ENCODE measurements at regions not wholly inside any gene's neighbourhood (a gene's known extent, or its start where the extent isn't known, plus 50 kb on each side); places are given as distances from the start of the nearest gene placed in this dataset.

DNA sequence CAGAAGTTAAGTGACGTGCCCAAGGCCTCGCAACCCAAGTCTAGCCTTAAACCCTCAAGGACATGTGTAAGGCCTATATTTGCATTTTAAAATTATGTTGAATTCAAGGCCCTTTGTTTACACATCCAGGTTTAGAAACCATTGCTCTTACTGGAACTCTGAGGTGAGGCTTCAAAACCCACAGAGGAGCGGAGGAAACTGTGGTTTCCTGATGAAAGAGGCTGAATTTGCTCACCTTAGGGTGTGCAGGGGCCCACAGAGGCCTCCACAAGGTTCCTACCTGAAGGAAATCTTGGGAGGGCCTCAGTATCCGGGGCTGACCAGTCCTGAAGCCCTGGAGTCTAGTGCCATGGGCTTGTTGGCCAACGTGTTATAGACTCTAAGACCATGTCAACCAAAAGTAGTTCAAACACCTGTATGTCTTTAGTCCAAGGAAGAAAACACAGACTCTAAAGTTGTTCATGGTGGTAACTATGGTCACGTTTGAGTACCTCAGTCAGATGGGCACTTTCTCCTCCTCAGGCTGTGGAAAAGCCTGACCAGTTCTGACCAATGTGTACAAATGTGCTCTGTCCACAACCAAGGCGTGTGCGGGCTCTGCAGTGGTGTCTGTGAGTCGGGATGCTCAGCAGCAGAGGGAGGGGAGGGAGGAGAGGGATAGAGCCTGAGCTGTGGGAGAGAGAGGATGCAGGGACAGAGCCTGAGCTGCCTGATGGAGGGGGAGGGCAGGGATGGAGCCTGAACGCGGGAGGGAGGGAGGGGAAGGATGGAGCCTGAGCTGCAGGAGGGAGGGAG, 124.6 kb upstream of the ERCC6L2 start:
- H3K4me1 Mint-ChIP-seq = peaks cover 31% of the 10 kb centered on the region
- no peaks in the 10 kb centered on the region for H3K9me3 ChIP-seq (ENCODE audit: control insufficient read depth, low read length)
- peak overlapping the region; percentile 30 for H3K4me3 Mint-ChIP-seq
- TF ChIP-seq, protein P1, sequence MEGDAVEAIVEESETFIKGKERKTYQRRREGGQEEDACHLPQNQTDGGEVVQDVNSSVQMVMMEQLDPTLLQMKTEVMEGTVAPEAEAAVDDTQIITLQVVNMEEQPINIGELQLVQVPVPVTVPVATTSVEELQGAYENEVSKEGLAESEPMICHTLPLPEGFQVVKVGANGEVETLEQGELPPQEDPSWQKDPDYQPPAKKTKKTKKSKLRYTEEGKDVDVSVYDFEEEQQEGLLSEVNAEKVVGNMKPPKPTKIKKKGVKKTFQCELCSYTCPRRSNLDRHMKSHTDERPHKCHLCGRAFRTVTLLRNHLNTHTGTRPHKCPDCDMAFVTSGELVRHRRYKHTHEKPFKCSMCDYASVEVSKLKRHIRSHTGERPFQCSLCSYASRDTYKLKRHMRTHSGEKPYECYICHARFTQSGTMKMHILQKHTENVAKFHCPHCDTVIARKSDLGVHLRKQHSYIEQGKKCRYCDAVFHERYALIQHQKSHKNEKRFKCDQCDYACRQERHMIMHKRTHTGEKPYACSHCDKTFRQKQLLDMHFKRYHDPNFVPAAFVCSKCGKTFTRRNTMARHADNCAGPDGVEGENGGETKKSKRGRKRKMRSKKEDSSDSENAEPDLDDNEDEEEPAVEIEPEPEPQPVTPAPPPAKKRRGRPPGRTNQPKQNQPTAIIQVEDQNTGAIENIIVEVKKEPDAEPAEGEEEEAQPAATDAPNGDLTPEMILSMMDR (conservative IDR thresholded peaks at IDR 0.05) = no peak
- WGBS, 2 experiments (ENCODE audit: insufficient coverage in 1 of 2, insufficient read length in 1 of 2) = 87 to 88% methylated on average over 6 to 11 of the region's 11 CpGs
- H3K27me3 ChIP-seq (ENCODE audit: control insufficient read depth, insufficient read depth, low read length, poor library complexity, severe bottlenecking) = peaks cover 29% of the 10 kb centered on the region
- H3K36me3 Mint-ChIP-seq (ENCODE audit: low read depth) = no peaks in the 10 kb centered on the region
- no peak for DNase-seq
- no peak overlapping the region for H3K27ac Mint-ChIP-seq
- no peaks in the 10 kb centered on the region for H3K9me3 Mint-ChIP-seq
- H3K4me1 ChIP-seq (ENCODE audit: control insufficient read depth, insufficient read depth, low read length) = peaks cover 11% of the 10 kb centered on the region
- H3K27me3 Mint-ChIP-seq (ENCODE audit: insufficient read depth) = peaks cover 38% of the 10 kb centered on the region
- no peak overlapping the region for H3K9ac ChIP-seq (ENCODE audit: extremely low read depth, low read length, poor library complexity, severe bottlenecking)
- no peaks in the 10 kb centered on the region for H3K36me3 ChIP-seq (ENCODE audit: control insufficient read depth, insufficient read depth, low read length)
- no peak overlapping the region for H3K27ac ChIP-seq (ENCODE audit: low read depth, low read length)
- no peak overlapping the region for H3K4me3 ChIP-seq (ENCODE audit: low read length)

DNA sequence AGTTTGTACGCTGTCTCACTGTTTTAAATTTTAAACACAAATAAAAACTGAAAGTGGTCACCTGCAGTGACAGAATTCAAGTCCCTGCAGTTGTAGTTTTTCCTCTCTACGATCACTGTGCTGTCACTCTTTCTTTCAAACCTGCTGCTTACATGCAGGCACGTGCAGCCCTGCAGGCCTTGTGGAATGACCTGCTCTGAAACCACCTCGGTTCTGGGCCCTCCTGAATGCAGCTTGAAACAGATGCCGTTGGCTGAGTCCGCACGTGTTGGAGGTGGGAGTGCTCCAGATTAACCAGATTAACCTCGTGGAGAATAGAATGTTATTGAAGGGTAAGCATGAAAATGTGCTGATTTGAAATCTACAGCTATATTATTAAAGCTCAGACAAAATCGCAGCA, 126.0 kb upstream of the ERCC6L2 start:
- Mint-ChIP-seq H3K27ac (no peak overlapping the region), H3K27me3 (ENCODE audit: insufficient read depth) (peaks cover 31% of the 10 kb centered on the region), H3K36me3 (ENCODE audit: low read depth) (no peaks in the 10 kb centered on the region), H3K4me1 (peaks cover 17% of the 10 kb centered on the region), H3K4me3 (no peak overlapping the region), H3K9me3 (no peaks in the 10 kb centered on the region)
- Histone ChIP-seq H3K9me3 (ENCODE audit: control insufficient read depth, low read length) (no peaks in the 10 kb centered on the region), H3K27me3 (ENCODE audit: control insufficient read depth, insufficient read depth, low read length, poor library complexity, severe bottlenecking) (peaks cover 24% of the 10 kb centered on the region), H3K27ac (ENCODE audit: low read depth, low read length) (no peak overlapping the region), H3K4me1 (ENCODE audit: control insufficient read depth, insufficient read depth, low read length) (peaks cover 11% of the 10 kb centered on the region), H3K36me3 (ENCODE audit: control insufficient read depth, insufficient read depth, low read length) (no peaks in the 10 kb centered on the region), H3K4me3 (ENCODE audit: low read length) (no peak overlapping the region), H3K9ac (ENCODE audit: extremely low read depth, low read length, poor library complexity, severe bottlenecking) (no peak overlapping the region)
- no peak for DNase-seq
- WGBS, 2 experiments (ENCODE audit: insufficient coverage in 1 of 2, insufficient read length in 1 of 2) = 65 to 69% methylated on average over 6 to 9 of the region's 9 CpGs
- TF ChIP-seq, protein P1 (conservative IDR thresholded peaks at IDR 0.05) = no peak

DNA sequence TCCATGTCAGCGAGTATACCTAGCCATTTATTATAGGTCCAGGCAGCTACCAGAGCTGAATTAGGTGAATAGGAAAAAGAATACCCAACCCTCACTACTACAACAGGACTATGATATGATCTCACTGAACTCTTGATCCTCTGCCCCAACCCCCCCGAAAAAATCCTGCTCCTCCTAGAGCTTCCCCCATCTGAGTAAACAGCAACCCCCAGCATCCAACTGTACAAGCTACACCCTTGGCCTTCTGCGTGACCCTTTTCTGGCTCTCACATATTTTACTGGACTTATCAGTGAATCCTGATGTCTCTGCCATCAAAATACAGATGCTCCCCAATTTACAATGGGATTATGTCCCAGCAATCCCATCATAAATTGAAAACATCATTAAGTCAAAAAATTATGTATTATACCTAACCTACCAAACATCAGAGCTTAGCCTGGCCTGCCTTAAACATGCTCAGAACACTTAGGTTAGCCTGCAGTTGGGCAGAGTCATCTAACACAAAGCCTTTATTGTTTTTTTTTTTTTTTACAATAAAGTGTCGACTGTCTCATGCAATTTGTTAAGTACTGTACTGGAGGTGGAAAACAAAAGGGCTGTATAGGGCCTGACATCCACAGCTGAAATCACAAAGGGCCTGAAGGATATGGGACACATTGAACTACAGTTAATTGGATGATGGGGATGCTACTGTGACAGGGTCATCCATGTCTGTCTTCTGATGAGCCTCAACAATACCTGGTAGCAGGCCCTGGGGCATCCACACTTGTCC, 128.9 kb upstream of the ERCC6L2 start:
- no peak overlapping the region for H3K4me3 Mint-ChIP-seq
- TF ChIP-seq, protein P1 (conservative IDR thresholded peaks at IDR 0.05) = no peak
- Histone ChIP-seq H3K9ac (ENCODE audit: extremely low read depth, low read length, poor library complexity, severe bottlenecking) (no peak overlapping the region), H3K27ac (ENCODE audit: low read depth, low read length) (no peak overlapping the region), H3K36me3 (ENCODE audit: control insufficient read depth, insufficient read depth, low read length) (no peaks in the 10 kb centered on the region), H3K9me3 (ENCODE audit: control insufficient read depth, low read length) (no peaks in the 10 kb centered on the region), H3K4me1 (ENCODE audit: control insufficient read depth, insufficient read depth, low read length) (no peaks in the 10 kb centered on the region), H3K27me3 (ENCODE audit: control insufficient read depth, insufficient read depth, low read length, poor library complexity, severe bottlenecking) (peaks cover 10% of the 10 kb centered on the region), H3K4me3 (ENCODE audit: low read length) (no peak overlapping the region)
- H3K27ac Mint-ChIP-seq = no peak overlapping the region
- H3K9me3 Mint-ChIP-seq = no peaks in the 10 kb centered on the region
- 92 to 100% methylated on average over 2 to 4 of the region's 4 CpGs for WGBS, 2 experiments (ENCODE audit: insufficient coverage in 1 of 2, insufficient read length in 1 of 2)
- no peak for DNase-seq
- peaks cover 20% of the 10 kb centered on the region for H3K27me3 Mint-ChIP-seq (ENCODE audit: insufficient read depth)
- H3K36me3 Mint-ChIP-seq (ENCODE audit: low read depth) = no peaks in the 10 kb centered on the region
- H3K4me1 Mint-ChIP-seq = peaks cover 2% of the 10 kb centered on the region
